Nephron progenitor cell (in vitro differentiated cells): ENCODE measurements at regions not wholly inside any gene's neighbourhood (a gene's known extent, or its start where the extent isn't known, plus 50 kb on each side); places are given as distances from the start of the nearest gene placed in this dataset.
"Not testable (repeated sequence)": the region's sequence is repeated elsewhere in the genome, so short reads cannot be mapped to it uniquely, and the experiment has no call there.

ENCODE experiments used
- DNase-seq: peaks from one replicate; pipeline ENCODE4 v3.0.0; 2021
- H3K27ac Mint-ChIP-seq: 2 replicates; pipeline ENCODE4 v1.8.0; 2021; ENCODE audit warnings: mild to moderate bottlenecking, moderate library complexity, mixed read lengths
- H3K27me3 Mint-ChIP-seq: 2 replicates; pipeline ENCODE4 v1.8.0; 2021; ENCODE audit warnings: mild to moderate bottlenecking, low read depth, mixed read lengths; ENCODE audit not compliant: poor library complexity
- H3K36me3 Mint-ChIP-seq: 2 replicates; pipeline ENCODE4 v1.8.0; 2021; ENCODE audit warnings: low read depth, mixed read lengths
- H3K4me1 Mint-ChIP-seq: 2 replicates; pipeline ENCODE4 v1.8.0; 2021; ENCODE audit warnings: mixed read lengths
- H3K4me3 Mint-ChIP-seq: 2 replicates; pipeline ENCODE4 v1.8.0; 2021; ENCODE audit warnings: mild to moderate bottlenecking, moderate library complexity, mixed read lengths
- H3K9me3 Mint-ChIP-seq: 2 replicates; pipeline ENCODE4 v1.8.0; 2021; ENCODE audit warnings: mild to moderate bottlenecking, moderate library complexity, mixed read lengths
- CTCF ChIP-seq: fragments of 200-600 bp; sonication (generic); IDR thresholded peaks from 2 replicates; pipeline ENCODE4 v1.5.0; 2021; ENCODE audit warnings: antibody characterized with exemption

DNA sequence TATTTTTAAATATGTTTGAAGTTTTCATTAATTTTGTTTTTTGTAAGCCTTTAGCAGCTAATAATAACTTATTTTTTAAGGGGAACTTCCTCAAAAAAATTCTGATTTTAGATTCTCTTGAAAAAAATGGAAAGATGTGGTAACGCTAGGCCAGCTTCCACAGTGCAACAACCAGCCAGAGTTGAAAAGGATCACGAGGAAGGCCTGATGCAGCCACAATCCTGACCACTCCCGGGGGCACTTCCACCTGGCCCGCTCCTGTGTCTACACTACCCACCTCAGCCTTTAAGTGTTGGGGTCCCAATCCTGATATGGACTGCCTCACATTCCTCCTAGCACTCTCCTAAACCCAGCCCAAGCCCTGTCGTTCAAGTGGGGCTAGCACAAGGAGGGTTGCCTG lies 101.1 kb downstream of the TMEM17 start:
- Mint-ChIP-seq H3K36me3 (no peaks in the 10 kb centered on the region), H3K4me1 (peaks cover 31% of the 10 kb centered on the region), H3K27ac (no peak overlapping the region), H3K27me3 (peaks cover 9% of the 10 kb centered on the region), H3K4me3 (no peak overlapping the region), H3K9me3 (peaks cover 5% of the 10 kb centered on the region)
- no peak for DNase-seq
- no peak for TF ChIP-seq CTCF

GRCh38 chr2:62402156-62402555 lies 103.8 kb downstream of the TMEM17 start:
- H3K9me3 Mint-ChIP-seq: peaks cover 5% of the 10 kb centered on the region
- TF ChIP-seq CTCF: no peak
- no peak for DNase-seq
- H3K4me3 Mint-ChIP-seq: no peak overlapping the region
- H3K4me1 Mint-ChIP-seq: peaks cover 8% of the 10 kb centered on the region
- peaks cover 14% of the 10 kb centered on the region for H3K27me3 Mint-ChIP-seq
- H3K27ac Mint-ChIP-seq: no peak overlapping the region
- no peaks in the 10 kb centered on the region for H3K36me3 Mint-ChIP-seq

GRCh38 chr2:62398356-62398755 lies 107.6 kb downstream of the TMEM17 start:
- H3K9me3 Mint-ChIP-seq: peaks cover 5% of the 10 kb centered on the region
- peaks cover 13% of the 10 kb centered on the region for H3K27me3 Mint-ChIP-seq
- DNase-seq: no peak
- TF ChIP-seq CTCF: no peak
- H3K4me3 Mint-ChIP-seq: no peak overlapping the region
- no peaks in the 10 kb centered on the region for H3K4me1 Mint-ChIP-seq
- H3K36me3 Mint-ChIP-seq: no peaks in the 10 kb centered on the region
- H3K27ac Mint-ChIP-seq: peak overlapping the region; percentile 85

- Mint-ChIP-seq H3K36me3 (no peaks in the 10 kb centered on the region), H3K9me3 (peaks cover 1% of the 10 kb centered on the region), H3K4me3 (no peak overlapping the region), H3K4me1 (no peaks in the 10 kb centered on the region), H3K27ac (no peak overlapping the region), H3K27me3 (peaks cover 13% of the 10 kb centered on the region)
- TF ChIP-seq CTCF: no peak
- no peak for DNase-seq
Observed at GRCh38 chr2:62396880-62397279, 109.1 kb downstream of the TMEM17 start.

GRCh38 chr2:62393293-62393692 lies 112.7 kb downstream of the TMEM17 start:
- H3K36me3 Mint-ChIP-seq: no peaks in the 10 kb centered on the region
- H3K27me3 Mint-ChIP-seq: peaks cover 8% of the 10 kb centered on the region
- H3K4me3 Mint-ChIP-seq: no peak overlapping the region
- H3K4me1 Mint-ChIP-seq: no peaks in the 10 kb centered on the region
- DNase-seq: no peak
- TF ChIP-seq CTCF: no peak
- peaks cover under 1% of the 10 kb centered on the region for H3K9me3 Mint-ChIP-seq
- no peak overlapping the region for H3K27ac Mint-ChIP-seq

GRCh38 chr2:62391696-62392095 lies 114.3 kb downstream of the TMEM17 start:
- peaks cover 11% of the 10 kb centered on the region for H3K9me3 Mint-ChIP-seq
- H3K27me3 Mint-ChIP-seq: peaks cover 6% of the 10 kb centered on the region

GRCh38 chr2:62386378-62386777 lies 119.6 kb downstream of the TMEM17 start:
- H3K4me3 Mint-ChIP-seq, H3K4me1 Mint-ChIP-seq, DNase-seq, H3K36me3 Mint-ChIP-seq, H3K27ac Mint-ChIP-seq: not testable (repeated sequence)
- Mint-ChIP-seq H3K27me3 (peaks cover 15% of the 10 kb centered on the region), H3K9me3 (peaks cover 35% of the 10 kb centered on the region)

More at GRCh38 chr2:62391696-62392095, 114.3 kb downstream of the TMEM17 start:
- Mint-ChIP-seq H3K4me1 (no peaks in the 10 kb centered on the region), H3K27ac (no peak overlapping the region), H3K36me3 (peaks cover 2% of the 10 kb centered on the region), H3K4me3 (no peak overlapping the region)
- DNase-seq: no peak
- no peak for TF ChIP-seq CTCF
